MCF 10A (cell line): ENCODE measurements at regions not wholly inside any gene's neighbourhood (a gene's known extent, or its start where the extent isn't known, plus 50 kb on each side); places are given as distances from the start of the nearest gene placed in this dataset.

Source experiments
- BruUV-seq: library from RNA; stranded (reverse); fragments of 400-500 nt; replicated peaks from 2 replicates; lab custom pipeline; 2021; lab: Mats Ljungman, UMichigan
- CTCF ChIA-PET: fragments of 300-600 bp; sonication (Branson Sonifier 250); formaldehyde crosslinking; extraction: SDS; loops from one replicate; lab custom pipeline; 2021; ENCODE audit warnings: antibody characterized with exemption, inconsistent platforms; lab: Yijun Ruan, JAX
- POLR2A ChIA-PET: fragments of 300-600, 350-650 bp; sonication (Branson Sonifier 250); formaldehyde crosslinking; extraction: SDS; loops from one replicate; lab custom pipeline; 2020; ENCODE audit warnings: antibody characterized with exemption, inconsistent platforms; lab: Yijun Ruan, JAX
- DNase-seq: peaks from one replicate; pipeline ENCODE4 v3.0.0-alpha.2; 2018; ENCODE audit not compliant: unreplicated experiment
- H3K27ac Mint-ChIP-seq: one replicate; pipeline ENCODE4 v1.8.0; 2022; ENCODE audit warnings: mild to moderate bottlenecking, low read depth, mixed read lengths; ENCODE audit not compliant: unreplicated experiment
- H3K27me3 Mint-ChIP-seq: one replicate; pipeline ENCODE4 v1.8.0; 2022; ENCODE audit warnings: mixed read lengths; ENCODE audit not compliant: insufficient read depth, unreplicated experiment
- H3K36me3 Mint-ChIP-seq: one replicate; pipeline ENCODE4 v1.8.0; 2022; ENCODE audit warnings: mild to moderate bottlenecking, moderate library complexity, mixed read lengths; ENCODE audit not compliant: insufficient read depth, unreplicated experiment
- H3K4me1 Mint-ChIP-seq: one replicate; pipeline ENCODE4 v1.8.0; 2022; ENCODE audit warnings: mixed read lengths; ENCODE audit not compliant: insufficient read depth, unreplicated experiment
- H3K4me3 Mint-ChIP-seq: one replicate; pipeline ENCODE4 v1.8.0; 2022; ENCODE audit warnings: mild to moderate bottlenecking, moderate library complexity, mixed read lengths; ENCODE audit not compliant: unreplicated experiment
- H3K9me3 Mint-ChIP-seq: one replicate; pipeline ENCODE4 v1.8.0; 2022; ENCODE audit warnings: mixed read lengths; ENCODE audit not compliant: unreplicated experiment
- intact Hi-C: fragments of 100-400 bp; cut with micrococcal nuclease; formaldehyde crosslinking; loops from 2 replicates; pipeline ENCODE4 v1.14.1; 2022
- TF ChIP-seq, protein P1 (sequence below): fragments of 200-600 bp; IDR thresholded peaks from one replicate; pipeline ENCODE4 v1.8.0; 2022; ENCODE audit warnings: antibody characterized with exemption, mild to moderate bottlenecking; ENCODE audit not compliant: unreplicated experiment

DNA sequence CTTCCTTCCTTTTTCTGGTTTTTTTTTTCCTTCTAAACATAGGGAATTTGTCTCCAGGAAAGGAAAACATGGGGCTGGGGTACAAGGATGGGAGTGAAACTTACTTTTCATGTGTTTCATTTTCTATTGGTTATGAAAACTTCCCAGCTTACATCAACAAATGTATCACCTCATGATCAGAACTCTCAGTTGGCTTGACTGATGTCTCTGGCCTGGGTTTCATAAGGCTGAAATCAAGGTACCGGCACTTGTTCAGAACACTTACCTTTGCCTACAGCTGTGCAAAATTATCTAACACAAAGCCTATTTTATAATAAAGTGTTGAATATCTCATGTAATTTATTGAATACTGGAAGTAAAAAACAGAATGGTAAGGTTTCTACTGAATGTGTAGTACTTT lies 91.8 kb upstream of the STT3B start:
- DNase-seq, result no peak
- H3K36me3 Mint-ChIP-seq, result no peaks in the 10 kb centered on the region
- BruUV-seq, result no TSS peak
- H3K4me1 Mint-ChIP-seq, result no peaks in the 10 kb centered on the region
- no peak overlapping the region for H3K4me3 Mint-ChIP-seq
- TF ChIP-seq, protein P1, sequence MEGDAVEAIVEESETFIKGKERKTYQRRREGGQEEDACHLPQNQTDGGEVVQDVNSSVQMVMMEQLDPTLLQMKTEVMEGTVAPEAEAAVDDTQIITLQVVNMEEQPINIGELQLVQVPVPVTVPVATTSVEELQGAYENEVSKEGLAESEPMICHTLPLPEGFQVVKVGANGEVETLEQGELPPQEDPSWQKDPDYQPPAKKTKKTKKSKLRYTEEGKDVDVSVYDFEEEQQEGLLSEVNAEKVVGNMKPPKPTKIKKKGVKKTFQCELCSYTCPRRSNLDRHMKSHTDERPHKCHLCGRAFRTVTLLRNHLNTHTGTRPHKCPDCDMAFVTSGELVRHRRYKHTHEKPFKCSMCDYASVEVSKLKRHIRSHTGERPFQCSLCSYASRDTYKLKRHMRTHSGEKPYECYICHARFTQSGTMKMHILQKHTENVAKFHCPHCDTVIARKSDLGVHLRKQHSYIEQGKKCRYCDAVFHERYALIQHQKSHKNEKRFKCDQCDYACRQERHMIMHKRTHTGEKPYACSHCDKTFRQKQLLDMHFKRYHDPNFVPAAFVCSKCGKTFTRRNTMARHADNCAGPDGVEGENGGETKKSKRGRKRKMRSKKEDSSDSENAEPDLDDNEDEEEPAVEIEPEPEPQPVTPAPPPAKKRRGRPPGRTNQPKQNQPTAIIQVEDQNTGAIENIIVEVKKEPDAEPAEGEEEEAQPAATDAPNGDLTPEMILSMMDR, result no peak
- H3K27me3 Mint-ChIP-seq, result no peaks in the 10 kb centered on the region
- intact Hi-C loops, result loop anchor here (10.0 kb wide), 1 partner anchor 466 kb away; no protein-coding TSS in a partner anchor
- CTCF ChIA-PET, result no interaction called here
- H3K9me3 Mint-ChIP-seq, result peaks cover 14% of the 10 kb centered on the region
- no peak overlapping the region for H3K27ac Mint-ChIP-seq
- POLR2A ChIA-PET, result interaction anchor here (0.8 to 1.4 kb wide), 2 partner anchors 10 to 18 kb away, joined by 3 to 6 read pairs; no protein-coding TSS in a partner anchor

GRCh38 chr3:31442755-31443154 lies 90.0 kb upstream of the STT3B start:
- intact Hi-C loops, result loop anchor here (10.0 kb wide), 1 partner anchor 468 kb away; no protein-coding TSS in a partner anchor
- POLR2A ChIA-PET, result no interaction called here
- BruUV-seq, result no TSS peak
- Mint-ChIP-seq H3K27ac (no peak overlapping the region), H3K4me1 (no peaks in the 10 kb centered on the region), H3K4me3 (no peak overlapping the region), H3K36me3 (no peaks in the 10 kb centered on the region), H3K9me3 (peaks cover 3% of the 10 kb centered on the region), H3K27me3 (no peaks in the 10 kb centered on the region)
- no peak for DNase-seq
- CTCF ChIA-PET, result interaction anchor here (1.1 kb wide), 1 partner anchor 12 kb away, joined by 4 read pairs; no protein-coding TSS in a partner anchor
- TF ChIP-seq, protein P1, result no peak

GRCh38 chr3:31444220-31445142 lies 88.2 kb upstream of the STT3B start:
- TF ChIP-seq, protein P1, result no peak
- Mint-ChIP-seq H3K9me3 (no peaks in the 10 kb centered on the region), H3K27ac (no peak overlapping the region), H3K27me3 (no peaks in the 10 kb centered on the region), H3K36me3 (no peaks in the 10 kb centered on the region), H3K4me1 (no peaks in the 10 kb centered on the region), H3K4me3 (no peak overlapping the region)
- no peak for DNase-seq
- POLR2A ChIA-PET, result no interaction called here
- no TSS peak for BruUV-seq
- intact Hi-C loops, result loop anchor here (5.0 to 10.0 kb wide), 2 partner anchors 470 to 677 kb away; no protein-coding TSS in a partner anchor
- CTCF ChIA-PET, result interaction anchor here (0.7 kb wide), 1 partner anchor 25 kb away, joined by 4 read pairs; no protein-coding TSS in a partner anchor

- H3K27ac Mint-ChIP-seq, result no peak overlapping the region
- no peak for DNase-seq
- H3K9me3 Mint-ChIP-seq, result no peaks in the 10 kb centered on the region
- H3K27me3 Mint-ChIP-seq, result no peaks in the 10 kb centered on the region
- TF ChIP-seq, protein P1, result no peak
- no peaks in the 10 kb centered on the region for H3K36me3 Mint-ChIP-seq
- POLR2A ChIA-PET, result no interaction called here
- no peaks in the 10 kb centered on the region for H3K4me1 Mint-ChIP-seq
- intact Hi-C loops, result loop anchor here (5.0 to 10.0 kb wide), 2 partner anchors 471 to 678 kb away; no protein-coding TSS in a partner anchor
- H3K4me3 Mint-ChIP-seq, result no peak overlapping the region
- CTCF ChIA-PET, result interaction anchor here (0.6 to 0.7 kb wide), 3 partner anchors 24 to 319 kb away, joined by 3 to 4 read pairs (median 4); no protein-coding TSS in a partner anchor
- BruUV-seq, result no TSS peak
Measured at GRCh38 chr3:31445701-31446100, 87.0 kb upstream of the STT3B start.
